ENCODE measurements at regions not wholly inside any gene's neighbourhood (a gene's known extent, or its start where the extent isn't known, plus 50 kb on each side); places are given as distances from the start of the nearest gene placed in this dataset.
A peak's percentile ranks its signal among the peaks of the same experiment; 100 is the strongest.

DNA sequence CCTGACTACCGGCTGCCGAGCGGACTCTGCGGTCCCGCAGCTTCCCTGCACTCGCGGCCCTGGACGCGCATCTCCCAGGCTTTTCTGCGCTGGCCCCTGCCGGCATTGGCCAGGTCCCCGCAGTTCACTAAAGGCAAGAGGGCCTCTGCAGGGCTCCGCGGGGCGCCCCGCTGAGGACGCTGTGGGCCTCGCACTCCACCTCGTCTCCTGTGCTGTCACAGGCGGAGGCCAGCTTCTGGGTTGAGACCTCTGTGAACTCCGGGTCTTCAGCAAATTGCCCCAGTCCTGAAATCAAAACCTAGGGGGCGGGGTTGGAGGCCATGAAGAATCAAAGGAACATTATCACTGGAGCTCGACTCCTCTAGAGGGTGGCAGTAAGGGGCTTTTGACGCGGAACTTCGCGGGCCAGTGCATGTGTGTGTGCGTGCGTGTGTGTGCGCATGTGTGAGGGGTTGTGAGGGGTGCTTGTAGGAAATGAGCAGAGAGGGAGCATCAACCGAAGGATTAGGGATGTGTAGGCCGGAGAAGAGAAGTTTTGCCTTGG lies 68.5 kb upstream of the CAPRIN2 start:
- H3K36me3 ChIP-seq, result no peaks in the 10 kb centered on the region

GRCh38 chr12:30822385-30823155 lies 67.8 kb upstream of the CAPRIN2 start:
- DNase-seq (ENCODE audit: low read depth in 1 of 2, low spot score in 1 of 2), result peak; percentile 71 to 75
- no peak overlapping the region for H3K27ac ChIP-seq

More for the DNA sequence above, 68.5 kb upstream of the CAPRIN2 start:
- H3K4me1 ChIP-seq (ENCODE audit: low read depth), result peaks cover 4% of the 10 kb centered on the region
- peak; percentile 9 to 61 for DNase-seq (ENCODE audit: low read depth in 1 of 2, low spot score in 1 of 2)
- no peak overlapping the region for H3K4me3 ChIP-seq
- no peak overlapping the region for H3K27ac ChIP-seq
- peaks cover 12% of the 10 kb centered on the region for H3K27me3 ChIP-seq
- peak; percentile 52 for TF ChIP-seq CTCF (IDR thresholded peaks at IDR 0.05; ENCODE audit: low read depth, low read length)
- no peaks in the 10 kb centered on the region for H3K9me3 ChIP-seq (ENCODE audit: low read depth)

GRCh38 chr12:30820406-30820946 lies 65.7 kb upstream of the CAPRIN2 start:
- H3K36me3 ChIP-seq, result no peaks in the 10 kb centered on the region
- no peak overlapping the region for H3K27ac ChIP-seq
- TF ChIP-seq CTCF (IDR thresholded peaks at IDR 0.05; ENCODE audit: low read depth, low read length), result no peak
- no peak for DNase-seq (ENCODE audit: low read depth in 1 of 2, low spot score in 1 of 2)
- peaks cover 4% of the 10 kb centered on the region for H3K4me1 ChIP-seq (ENCODE audit: low read depth)
- H3K27me3 ChIP-seq, result peaks cover 12% of the 10 kb centered on the region
- no peak overlapping the region for H3K4me3 ChIP-seq
- no peaks in the 10 kb centered on the region for H3K9me3 ChIP-seq (ENCODE audit: low read depth)

More at GRCh38 chr12:30822385-30823155, 67.8 kb upstream of the CAPRIN2 start:
- Histone ChIP-seq H3K4me1 (ENCODE audit: low read depth) (peaks cover 4% of the 10 kb centered on the region), H3K36me3 (no peaks in the 10 kb centered on the region), H3K4me3 (peak overlapping the region; percentile 1), H3K9me3 (ENCODE audit: low read depth) (no peaks in the 10 kb centered on the region), H3K27me3 (peaks cover 12% of the 10 kb centered on the region)
- TF ChIP-seq CTCF (IDR thresholded peaks at IDR 0.05; ENCODE audit: low read depth, low read length), result peak; percentile 12

DNA sequence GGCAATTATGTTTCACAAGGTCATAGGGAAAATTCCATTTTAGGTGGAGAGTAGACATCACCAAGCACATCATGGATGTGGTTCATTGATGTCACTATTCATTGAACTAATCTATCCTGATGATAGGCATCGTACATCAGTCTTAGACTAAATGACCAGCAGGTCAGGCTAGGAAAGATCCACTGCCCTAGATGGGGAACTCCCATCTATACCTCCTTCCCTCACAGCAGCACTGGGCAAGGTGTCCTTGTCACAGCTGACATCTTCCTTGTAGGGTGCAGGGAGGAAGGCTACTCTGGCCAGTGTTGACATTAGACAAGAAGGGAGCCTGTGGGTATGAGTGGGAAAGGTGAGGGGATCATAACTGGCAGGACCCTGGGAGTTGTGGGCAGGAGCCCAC lies 63.8 kb upstream of the CAPRIN2 start:
- Histone ChIP-seq H3K36me3 (no peaks in the 10 kb centered on the region), H3K4me1 (ENCODE audit: low read depth) (peaks cover 4% of the 10 kb centered on the region), H3K9me3 (ENCODE audit: low read depth) (no peaks in the 10 kb centered on the region), H3K27me3 (peaks cover 12% of the 10 kb centered on the region), H3K4me3 (no peak overlapping the region), H3K27ac (no peak overlapping the region)
- DNase-seq (ENCODE audit: low read depth in 1 of 2, low spot score in 1 of 2), result no peak
- TF ChIP-seq CTCF (IDR thresholded peaks at IDR 0.05; ENCODE audit: low read depth, low read length), result no peak

DNA sequence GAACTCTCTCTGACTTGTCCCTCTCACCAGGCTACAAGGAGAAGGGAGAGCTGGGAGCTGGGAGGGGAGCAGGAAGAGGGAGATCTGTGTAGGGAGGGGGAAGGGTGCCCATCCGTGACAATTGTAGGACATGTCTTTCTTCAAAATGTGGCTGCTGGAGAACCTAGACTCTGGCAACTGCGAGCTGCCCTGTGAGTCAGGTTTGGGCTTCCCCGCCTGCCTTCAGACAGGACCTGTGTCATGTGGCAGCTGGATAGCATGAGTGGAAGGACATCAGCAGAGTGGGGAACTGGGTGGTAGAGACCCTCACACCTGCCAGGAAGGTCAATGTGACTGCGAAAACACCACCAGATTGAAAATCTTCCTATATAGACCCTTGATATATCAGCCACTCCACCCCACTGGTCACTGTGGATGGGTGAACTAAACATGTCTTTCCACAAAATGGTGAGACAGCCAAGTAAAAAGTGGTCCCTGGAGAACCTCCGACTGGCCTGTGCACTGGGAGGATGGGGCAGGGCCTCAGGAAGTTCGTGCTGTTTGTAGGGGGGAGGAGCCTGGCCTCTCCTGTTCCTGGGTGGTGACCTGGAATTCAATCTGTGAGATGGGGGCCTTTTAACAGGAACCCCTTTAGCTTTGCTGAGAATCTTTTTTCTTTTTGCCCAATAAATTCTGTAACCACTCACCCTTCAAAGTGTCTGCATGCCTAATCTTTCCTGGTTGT lies 62.2 kb upstream of the CAPRIN2 start:
- no peak overlapping the region for H3K27ac ChIP-seq
- no peak for TF ChIP-seq CTCF (IDR thresholded peaks at IDR 0.05; ENCODE audit: low read depth, low read length)
- H3K36me3 ChIP-seq, result no peaks in the 10 kb centered on the region
- no peaks in the 10 kb centered on the region for H3K9me3 ChIP-seq (ENCODE audit: low read depth)
- H3K27me3 ChIP-seq, result no peaks in the 10 kb centered on the region
- H3K4me3 ChIP-seq, result no peak overlapping the region
- no peak for DNase-seq (ENCODE audit: low read depth in 1 of 2, low spot score in 1 of 2)
- peaks cover 2% of the 10 kb centered on the region for H3K4me1 ChIP-seq (ENCODE audit: low read depth)

Data from cardiac muscle cell (in vitro differentiated cells and primary cell).